ENCODE measurements at regions not wholly inside any gene's neighbourhood (a gene's known extent, or its start where the extent isn't known, plus 50 kb on each side); places are given as distances from the start of the nearest gene placed in this dataset.

GRCh38 chr15:96273317-96274086, 57.0 kb upstream of the NR2F2 start:
- TF ChIP-seq, protein P1, sequence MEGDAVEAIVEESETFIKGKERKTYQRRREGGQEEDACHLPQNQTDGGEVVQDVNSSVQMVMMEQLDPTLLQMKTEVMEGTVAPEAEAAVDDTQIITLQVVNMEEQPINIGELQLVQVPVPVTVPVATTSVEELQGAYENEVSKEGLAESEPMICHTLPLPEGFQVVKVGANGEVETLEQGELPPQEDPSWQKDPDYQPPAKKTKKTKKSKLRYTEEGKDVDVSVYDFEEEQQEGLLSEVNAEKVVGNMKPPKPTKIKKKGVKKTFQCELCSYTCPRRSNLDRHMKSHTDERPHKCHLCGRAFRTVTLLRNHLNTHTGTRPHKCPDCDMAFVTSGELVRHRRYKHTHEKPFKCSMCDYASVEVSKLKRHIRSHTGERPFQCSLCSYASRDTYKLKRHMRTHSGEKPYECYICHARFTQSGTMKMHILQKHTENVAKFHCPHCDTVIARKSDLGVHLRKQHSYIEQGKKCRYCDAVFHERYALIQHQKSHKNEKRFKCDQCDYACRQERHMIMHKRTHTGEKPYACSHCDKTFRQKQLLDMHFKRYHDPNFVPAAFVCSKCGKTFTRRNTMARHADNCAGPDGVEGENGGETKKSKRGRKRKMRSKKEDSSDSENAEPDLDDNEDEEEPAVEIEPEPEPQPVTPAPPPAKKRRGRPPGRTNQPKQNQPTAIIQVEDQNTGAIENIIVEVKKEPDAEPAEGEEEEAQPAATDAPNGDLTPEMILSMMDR (IDR thresholded peaks at IDR 0.05), result no peak
- TF ChIP-seq POLR2AphosphoS5 (IDR thresholded peaks at IDR 0.05; ENCODE audit: low read depth, low read length) (peak; percentile 31; the same call in 1 of the 2 replicates), TCF12 (IDR thresholded peaks at IDR 0.05) (peak; percentile 89), EZH2phosphoT487 (IDR thresholded peaks at IDR 0.05; ENCODE audit: borderline replicate concordance, low read depth) (no peak), MXI1 (IDR thresholded peaks at IDR 0.05; ENCODE audit: low read depth, low read length) (no peak), REST (IDR thresholded peaks at IDR 0.05; ENCODE audit: low read depth, low read length) (no peak), RAD21 (IDR thresholded peaks at IDR 0.05; ENCODE audit: low read length) (no peak), USF2 (IDR thresholded peaks at IDR 0.05; ENCODE audit: borderline replicate concordance, low read depth, low read length) (no peak), NFIC (IDR thresholded peaks at IDR 0.05; ENCODE audit: borderline replicate concordance) (no peak)
